Stimulated activated CD4-positive, alpha-beta T cell treated with anti-CD3 and anti-CD28 coated beads, Interleukin-1b, Interleukin-23, amount 100 ng/mL, for 48 hours (primary cell): ENCODE measurements at regions not wholly inside any gene's neighbourhood (a gene's known extent, or its start where the extent isn't known, plus 50 kb on each side); places are given as distances from the start of the nearest gene placed in this dataset.
"Not testable (repeated sequence)": the region's sequence is repeated elsewhere in the genome, so short reads cannot be mapped to it uniquely, and the experiment has no call there.

Experiments
- DNase-seq: peaks from one replicate; pipeline ENCODE4 v3.0.0-alpha.2; 2020

GRCh38 chr4:148852092-148852699, 410.0 kb upstream of the NR3C2 start:
- DNase-seq = no peak

- no peak for DNase-seq
Observed at GRCh38 chr4:148850257-148850995, 408.2 kb upstream of the NR3C2 start.

- DNase-seq = no peak
Observed at GRCh38 chr4:148849581-148849980, 407.4 kb upstream of the NR3C2 start.

GRCh38 chr4:148847544-148848255, 405.5 kb upstream of the NR3C2 start:
- no peak for DNase-seq

- DNase-seq = no peak
Observed at GRCh38 chr4:148845609-148846008, 403.4 kb upstream of the NR3C2 start.

- DNase-seq = no peak
Observed at GRCh38 chr4:148843625-148844024, 401.4 kb upstream of the NR3C2 start.

- DNase-seq = no peak
Observed at GRCh38 chr4:148842843-148843242, 400.6 kb upstream of the NR3C2 start.

GRCh38 chr4:148837571-148837970, 395.4 kb upstream of the NR3C2 start:
- DNase-seq = not testable (repeated sequence)

- no peak for DNase-seq
Observed at GRCh38 chr4:148834804-148835631, 392.8 kb upstream of the NR3C2 start.

GRCh38 chr4:148831945-148832344, 389.7 kb upstream of the NR3C2 start:
- DNase-seq = no peak

GRCh38 chr4:148828291-148828690, 386.1 kb upstream of the NR3C2 start:
- no peak for DNase-seq

GRCh38 chr4:148827781-148828180, 385.6 kb upstream of the NR3C2 start:
- no peak for DNase-seq

- no peak for DNase-seq
Observed at GRCh38 chr4:148823419-148823769, 381.2 kb upstream of the NR3C2 start.

- no peak for DNase-seq
Observed at GRCh38 chr4:148822572-148823418, 380.6 kb upstream of the NR3C2 start.

GRCh38 chr4:148814030-148814429, 371.8 kb upstream of the NR3C2 start:
- no peak for DNase-seq

- no peak for DNase-seq
Observed at GRCh38 chr4:148813289-148813688, 371.1 kb upstream of the NR3C2 start.

GRCh38 chr4:148812101-148812500, 369.9 kb upstream of the NR3C2 start:
- no peak for DNase-seq

GRCh38 chr4:148810461-148810860, 368.2 kb upstream of the NR3C2 start:
- no peak for DNase-seq

GRCh38 chr4:148808416-148808815, 366.2 kb upstream of the NR3C2 start:
- no peak for DNase-seq

- DNase-seq = no peak
Observed at GRCh38 chr4:148800940-148801339, 358.7 kb upstream of the NR3C2 start.

GRCh38 chr4:148800336-148800885, 358.2 kb upstream of the NR3C2 start:
- no peak for DNase-seq
